Thoracic aorta (tissue), 2 donors: ENCODE measurements at regions not wholly inside any gene's neighbourhood (a gene's known extent, or its start where the extent isn't known, plus 50 kb on each side); places are given as distances from the start of the nearest gene placed in this dataset.

ENCODE experiments used
- ATAC-seq: fragments of 150-250 bp; one replicate; pipeline ENCODE4 v1.8.0; 2017; ENCODE audit warnings: low read depth; ENCODE audit not compliant: insufficient number of reproducible peaks, low FRiP score
- DNase-seq: peaks from one replicate; pipeline ENCODE4 v3.0.0-alpha.2; 2020; ENCODE audit warnings: low spot score
- H3K27ac ChIP-seq, 2 donors: fragments of 200-600 bp; sonication (generic); 1 replicate in 1 of 2; 2 replicates in 1 of 2; pipeline ENCODE4 v1.5.1; 2016; ENCODE audit warnings: mild to moderate bottlenecking in 2 of 2, moderate library complexity in 2 of 2
- H3K27me3 ChIP-seq: fragments of 200-600 bp; sonication (generic); replicated peaks from 2 replicates; pipeline ENCODE4 v1.6.0; 2016; ENCODE audit warnings: mild to moderate bottlenecking; ENCODE audit not compliant: insufficient read depth
- H3K36me3 ChIP-seq: fragments of 200-600 bp; sonication (generic); one replicate; pipeline ENCODE4 v1.5.1; 2016
- H3K4me1 ChIP-seq, 2 donors: fragments of 200-600 bp; sonication (generic); 1 replicate in 1 of 2; 2 replicates in 1 of 2; pipeline versions ENCODE4 v1.5.1 to v1.6.0; 2016; ENCODE audit warnings: low read depth in 2 of 2, mild to moderate bottlenecking in 1 of 2; ENCODE audit not compliant: control insufficient read depth in 1 of 2
- H3K4me3 ChIP-seq: fragments of 200-600 bp; sonication (generic); 2 replicates; pipeline ENCODE4 v1.5.1; 2016; ENCODE audit warnings: mild to moderate bottlenecking
- H3K9me3 ChIP-seq: fragments of 200-600 bp; sonication (generic); 2 replicates; pipeline ENCODE4 v1.5.1; 2016
- CTCF ChIP-seq: fragments of 200-600 bp; sonication (generic); IDR thresholded peaks from one replicate; pipeline ENCODE4 v1.5.1; 2019; ENCODE audit warnings: antibody characterized with exemption

GRCh38 chr14:104271391-104271790 lies 133.0 kb downstream of the KIF26A start:
- no peaks in the 10 kb centered on the region for H3K4me1 ChIP-seq
- TF ChIP-seq CTCF, result no peak
- H3K4me3 ChIP-seq, result no peak overlapping the region
- no peaks in the 10 kb centered on the region for H3K27me3 ChIP-seq
- H3K27ac ChIP-seq, result no peak overlapping the region
- ATAC-seq, result no peak
- DNase-seq, result no peak
- no peaks in the 10 kb centered on the region for H3K36me3 ChIP-seq
- H3K9me3 ChIP-seq, result no peaks in the 10 kb centered on the region

GRCh38 chr14:104274806-104275205 lies 136.4 kb downstream of the KIF26A start:
- ATAC-seq, result no peak
- H3K9me3 ChIP-seq, result no peaks in the 10 kb centered on the region
- H3K27me3 ChIP-seq, result no peaks in the 10 kb centered on the region
- no peaks in the 10 kb centered on the region for H3K36me3 ChIP-seq
- TF ChIP-seq CTCF, result no peak
- H3K4me1 ChIP-seq, result no peaks in the 10 kb centered on the region
- H3K4me3 ChIP-seq, result no peak overlapping the region
- DNase-seq, result no peak
- no peak overlapping the region for H3K27ac ChIP-seq

- Histone ChIP-seq H3K4me1 (no peaks in the 10 kb centered on the region), H3K36me3 (no peaks in the 10 kb centered on the region), H3K27ac (no peak overlapping the region), H3K4me3 (no peak overlapping the region), H3K9me3 (no peaks in the 10 kb centered on the region), H3K27me3 (no peaks in the 10 kb centered on the region)
- TF ChIP-seq CTCF, result no peak
- no peak for ATAC-seq
- DNase-seq, result no peak
Measured at GRCh38 chr14:104277416-104278213, 139.2 kb downstream of the KIF26A start.

- DNase-seq (no peak), ATAC-seq (no peak)
- no peak overlapping the region for H3K27ac ChIP-seq
- no peaks in the 10 kb centered on the region for H3K27me3 ChIP-seq
- no peaks in the 10 kb centered on the region for H3K4me1 ChIP-seq
- TF ChIP-seq CTCF, result no peak
- no peaks in the 10 kb centered on the region for H3K9me3 ChIP-seq
- H3K36me3 ChIP-seq, result no peaks in the 10 kb centered on the region
- H3K4me3 ChIP-seq, result no peak overlapping the region
Measured at GRCh38 chr14:104278214-104278534, 139.8 kb downstream of the KIF26A start.

GRCh38 chr14:104280085-104280901 lies 141.9 kb downstream of the KIF26A start:
- H3K36me3 ChIP-seq, result no peaks in the 10 kb centered on the region
- DNase-seq (no peak), ATAC-seq (no peak)
- no peak overlapping the region for H3K27ac ChIP-seq
- no peaks in the 10 kb centered on the region for H3K27me3 ChIP-seq
- no peak overlapping the region for H3K4me3 ChIP-seq
- no peak for TF ChIP-seq CTCF
- no peaks in the 10 kb centered on the region for H3K4me1 ChIP-seq
- no peaks in the 10 kb centered on the region for H3K9me3 ChIP-seq
